Small intestine (tissue), 7 donors: ENCODE measurements at regions not wholly inside any gene's neighbourhood (a gene's known extent, or its start where the extent isn't known, plus 50 kb on each side); places are given as distances from the start of the nearest gene placed in this dataset.

Source experiments
- DNase-seq, 2 donors: peaks; one replicate each; pipeline versions ENCODE4 v3.0.0 to v3.0.0-alpha.2; 2013
- FAIRE-seq: peaks from 2 replicates; lab custom pipeline; 2012; peaks lifted over from hg19 to GRCh38; lab: Jason Lieb, UNC
- H3K27ac ChIP-seq, 3 donors: one replicate each; pipeline ENCODE4 v1.5.1; 2013; ENCODE audit warnings: low read length in 2 of 3, mild to moderate bottlenecking in 2 of 3, control low read depth in 1 of 3, inconsistent platforms in 1 of 3, low read depth in 1 of 3, moderate library complexity in 1 of 3
- H3K27me3 ChIP-seq, 3 donors: one replicate each; pipeline ENCODE4 v1.6.1; 2013; ENCODE audit warnings: low read length in 3 of 3, inconsistent platforms in 1 of 3; ENCODE audit not compliant: control insufficient read depth in 3 of 3, insufficient read depth in 3 of 3
- H3K36me3 ChIP-seq, 3 donors: one replicate each; pipeline ENCODE4 v1.6.1; 2013; ENCODE audit warnings: low read length in 3 of 3, inconsistent platforms in 1 of 3, low read depth in 1 of 3, mild to moderate bottlenecking in 1 of 3, moderate library complexity in 1 of 3; ENCODE audit not compliant: control insufficient read depth in 3 of 3, insufficient read depth in 2 of 3
- H3K4me1 ChIP-seq, 3 donors: one replicate each; pipeline ENCODE4 v1.6.1; 2013; ENCODE audit warnings: low read length in 2 of 3, inconsistent platforms in 1 of 3, low read depth in 1 of 3, mild to moderate bottlenecking in 1 of 3, moderate library complexity in 1 of 3; ENCODE audit not compliant: control insufficient read depth in 3 of 3, insufficient read depth in 2 of 3
- H3K4me3 ChIP-seq, 3 donors: one replicate each; pipeline ENCODE4 v1.5.1; 2013; ENCODE audit warnings: low read length in 3 of 3, control low read depth in 1 of 3, inconsistent platforms in 1 of 3, low read depth in 1 of 3, mild to moderate bottlenecking in 1 of 3, moderate library complexity in 1 of 3
- H3K9me3 ChIP-seq, 2 donors: one replicate each; pipeline ENCODE4 v1.6.1; 2013; ENCODE audit warnings: low read depth in 1 of 2, low read length in 1 of 2; ENCODE audit not compliant: control insufficient read depth in 2 of 2, insufficient read depth in 1 of 2
- WGBS, 3 donors: extraction: QIAGEN DNeasy Blood & Tissue Kit; methylation state at CpG; one replicate each; pipeline ENCODE4 v1.1.7; 2013; 5-methylcytosine and 5-hydroxymethylcytosine counted together
- donor health status: healthy with polysubstance abuse.
- donor health status: control.
- donor health status: control.
- donor health status: Bipolar disorder and iron deficiency.
- donor health status: healthy.

- H3K36me3 ChIP-seq, result no peaks in the 10 kb centered on the region
- WGBS, 3 donors, result 78 to 83% (median 82%) methylated on average over 3 to 4 of the region's 4 CpGs
- no peak for DNase-seq
- peaks cover 0 to 9% (median 0%) of the 10 kb centered on the region in 3 donors for H3K4me1 ChIP-seq
- no peak for FAIRE-seq
- H3K27ac ChIP-seq, result no peak overlapping the region
- H3K9me3 ChIP-seq, result no peaks in the 10 kb centered on the region
- no peaks in the 10 kb centered on the region for H3K27me3 ChIP-seq
- H3K4me3 ChIP-seq, result no peak overlapping the region
Observed at GRCh38 chr3:14346642-14347041, 55.8 kb upstream of the SLC6A6 start.

GRCh38 chr3:14347110-14347509 is 55.3 kb upstream of the SLC6A6 start:
- WGBS, 3 donors, result 72 to 86% (median 75%) methylated on average over 7 of the region's 7 CpGs
- H3K4me1 ChIP-seq, result peaks cover 0 to 9% (median 0%) of the 10 kb centered on the region in 3 donors
- no peak overlapping the region for H3K27ac ChIP-seq
- H3K4me3 ChIP-seq, result no peak overlapping the region
- no peak for DNase-seq
- no peaks in the 10 kb centered on the region for H3K9me3 ChIP-seq
- no peaks in the 10 kb centered on the region for H3K36me3 ChIP-seq
- no peak for FAIRE-seq
- H3K27me3 ChIP-seq, result no peaks in the 10 kb centered on the region

GRCh38 chr3:14351617-14352001 is 50.8 kb upstream of the SLC6A6 start:
- FAIRE-seq (no peak), DNase-seq (no peak)
- WGBS, 3 donors, result 81% methylated on average over 6 of the region's 6 CpGs
- Histone ChIP-seq H3K9me3 (no peaks in the 10 kb centered on the region), H3K36me3 (no peaks in the 10 kb centered on the region), H3K27ac (no peak overlapping the region), H3K4me1 (peaks cover 0 to under 1% (median 0%) of the 10 kb centered on the region in 3 donors), H3K4me3 (no peak overlapping the region), H3K27me3 (no peaks in the 10 kb centered on the region)

DNA sequence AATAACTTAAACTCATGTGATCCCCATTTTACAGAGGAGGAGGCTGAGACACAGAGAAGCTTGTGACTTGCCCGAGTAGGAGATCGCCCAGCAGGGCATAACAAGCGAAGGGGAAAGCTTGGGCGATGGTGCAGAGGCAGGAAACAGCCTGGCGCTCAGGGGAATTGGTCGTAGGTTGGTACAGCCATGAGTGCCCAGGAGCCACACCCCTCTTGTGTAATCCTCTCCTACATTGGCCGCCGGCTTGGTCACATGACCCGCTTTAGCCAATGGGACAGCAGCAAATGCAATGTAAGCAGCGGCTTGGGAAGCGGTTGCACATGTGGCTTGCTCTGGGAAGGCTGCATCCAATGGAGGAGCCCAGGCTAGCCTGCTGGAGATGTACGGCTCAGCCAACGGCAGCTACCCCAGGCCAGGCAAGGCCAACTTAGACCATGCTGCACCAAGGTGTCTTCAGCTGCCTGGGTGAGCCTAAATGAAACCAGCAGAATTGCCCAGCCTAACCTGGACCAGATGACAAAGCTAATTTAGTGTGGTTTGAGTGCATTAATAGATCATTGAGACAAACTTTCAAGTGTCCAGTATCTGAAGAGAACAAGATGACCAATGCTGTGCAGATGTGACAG is 50.3 kb upstream of the SLC6A6 start:
- Histone ChIP-seq H3K9me3 (no peaks in the 10 kb centered on the region), H3K36me3 (no peaks in the 10 kb centered on the region), H3K4me3 (no peak overlapping the region), H3K27me3 (no peaks in the 10 kb centered on the region), H3K4me1 (no peaks in the 10 kb centered on the region), H3K27ac (no peak overlapping the region)
- FAIRE-seq (no peak), DNase-seq (no peak)
- WGBS, 3 donors, result 81 to 92% (median 88%) methylated on average over 12 to 13 of the region's 13 CpGs
